H1 (cell line): ENCODE measurements at regions not wholly inside any gene's neighbourhood (a gene's known extent, or its start where the extent isn't known, plus 50 kb on each side); places are given as distances from the start of the nearest gene placed in this dataset.

Source experiments
- CTCF ChIA-PET: fragments of 300-600 bp; sonication (Branson Sonifier 250); formaldehyde crosslinking; loops from one replicate; lab custom pipeline; 2021; ENCODE audit not compliant: partially characterized antibody; lab: Charles Lee
- POLR2A ChIA-PET: fragments of 300-600 bp; sonication (Branson Sonifier 250); formaldehyde crosslinking; loops from one replicate; lab custom pipeline; 2021; ENCODE audit warnings: inconsistent platforms; ENCODE audit not compliant: partially characterized antibody; lab: Charles Lee
- DNase-seq, 2 experiments: peaks; one replicate each; pipeline versions ENCODE4 v3.0.0 to v3.0.0-alpha.2; 2010 to 2022; ENCODE audit warnings: low spot score in 2 of 2, low read depth in 1 of 2, mixed read lengths in 1 of 2
- FAIRE-seq: peaks from 2 replicates; lab custom pipeline; 2011; peaks lifted over from hg19 to GRCh38; lab: Jason Lieb, UNC
- H2AFZ ChIP-seq: 2 replicates; pipeline ENCODE4 v1.8.1; 2012; ENCODE audit warnings: low read length, inconsistent platforms
- H2AK5ac ChIP-seq: 2 replicates; pipeline ENCODE4 v1.6.1; 2013; ENCODE audit warnings: low read depth, low read length
- H2BK120ac ChIP-seq: replicated peaks from 2 replicates; pipeline ENCODE3; 2013; ENCODE audit warnings: low read depth, low read length, inconsistent platforms
- H2BK12ac ChIP-seq: 2 replicates; pipeline ENCODE4 v1.6.1; 2013; ENCODE audit warnings: low read depth, low read length
- H2BK15ac ChIP-seq: 2 replicates; pipeline ENCODE4 v1.6.1; 2013; ENCODE audit warnings: low read length
- H2BK20ac ChIP-seq: 2 replicates; pipeline ENCODE4 v1.6.1; 2013; ENCODE audit warnings: low read length
- H2BK5ac ChIP-seq: 2 replicates; pipeline ENCODE4 v1.6.1; 2013; ENCODE audit warnings: low read depth, low read length
- H3K14ac ChIP-seq: 2 replicates; pipeline ENCODE4 v1.6.1; 2013; ENCODE audit warnings: inconsistent platforms; ENCODE audit not compliant: insufficient read length
- H3K18ac ChIP-seq: 2 replicates; pipeline ENCODE4 v1.6.1; 2013; ENCODE audit warnings: low read length; ENCODE audit errors: extremely low read depth
- H3K23ac ChIP-seq: 2 replicates; pipeline ENCODE4 v1.6.1; 2013; ENCODE audit warnings: inconsistent platforms; ENCODE audit not compliant: insufficient read length
- H3K23me2 ChIP-seq: 2 replicates; pipeline ENCODE4 v1.6.1; 2013; ENCODE audit warnings: low read depth, low read length
- H3K27ac ChIP-seq: 2 replicates; pipeline ENCODE4 v1.6.1; 2011; ENCODE audit warnings: low read depth, low read length, inconsistent platforms
- H3K27me3 ChIP-seq, 4 experiments: replicated peaks in 1 of 4; 1 replicate in 1 of 4; 2 replicates in 3 of 4; pipeline versions ENCODE4 v1.6.1 to v1.8.1; 2011 to 2013; ENCODE audit warnings: low read length in 3 of 4, mild to moderate bottlenecking in 3 of 4, inconsistent platforms in 2 of 4, mixed read lengths in 2 of 4, moderate library complexity in 1 of 4; ENCODE audit not compliant: control insufficient read depth in 3 of 4, insufficient read depth in 3 of 4; ENCODE audit errors: extremely low read depth in 1 of 4
- H3K36me3 ChIP-seq, 4 experiments: 2 replicates each; pipeline versions ENCODE4 v1.6.1 to v1.8.1; 2011 to 2013; ENCODE audit warnings: mild to moderate bottlenecking in 4 of 4, low read length in 3 of 4, moderate library complexity in 2 of 4, control low read depth in 1 of 4, inconsistent platforms in 1 of 4; ENCODE audit not compliant: insufficient read depth in 4 of 4, control insufficient read depth in 2 of 4
- H3K4ac ChIP-seq: replicated peaks from 2 replicates; pipeline ENCODE3; 2013; ENCODE audit warnings: low read length, low read depth, mixed read lengths, inconsistent platforms; ENCODE audit not compliant: insufficient read length
- H3K4me1 ChIP-seq, 4 experiments: replicated peaks in 1 of 4; 1 replicate in 1 of 4; 2 replicates in 3 of 4; pipeline versions ENCODE4 v1.6.1 to v1.8.1; 2011 to 2013; ENCODE audit warnings: low read length in 3 of 4, inconsistent platforms in 2 of 4, mixed read lengths in 1 of 4; ENCODE audit not compliant: insufficient read depth in 4 of 4, control insufficient read depth in 3 of 4
- H3K4me2 ChIP-seq, 2 experiments: 2 replicates each; pipeline versions ENCODE4 v1.6.1 to v1.8.1; 2011 to 2013; ENCODE audit warnings: low read depth in 2 of 2, low read length in 2 of 2, control low read depth in 1 of 2, inconsistent platforms in 1 of 2, mild to moderate bottlenecking in 1 of 2; ENCODE audit not compliant: insufficient read depth in 1 of 2
- H3K4me3 ChIP-seq, 4 experiments: fragments of 200-600, 300-600 bp in 1 of 4; sonication (generic), shearing (Covaris generic), sonication (Bioruptor Twin) in 1 of 4; 2 replicates each; pipeline versions ENCODE4 v1.5.1 to v1.8.1; 2011 to 2016; ENCODE audit warnings: low read length in 4 of 4, low read depth in 3 of 4, control low read depth in 2 of 4, inconsistent platforms in 2 of 4, mild to moderate bottlenecking in 2 of 4, mixed read lengths in 1 of 4, moderate library complexity in 1 of 4; ENCODE audit not compliant: insufficient read depth in 2 of 4; ENCODE audit errors: extremely low read depth in 1 of 4
- H3K56ac ChIP-seq: replicated peaks from 2 replicates; pipeline ENCODE3; 2013; ENCODE audit warnings: low read depth, mild to moderate bottlenecking, mixed read lengths, low read length, inconsistent platforms; ENCODE audit not compliant: insufficient read length
- H3K79me1 ChIP-seq: 2 replicates; pipeline ENCODE4 v1.6.1; 2013; ENCODE audit warnings: low read depth, low read length, control low read depth
- H3K79me2 ChIP-seq, 2 experiments: 2 replicates each; pipeline versions ENCODE4 v1.6.1 to v1.8.1; 2012 to 2013; ENCODE audit warnings: low read length in 2 of 2, mild to moderate bottlenecking in 2 of 2, inconsistent platforms in 1 of 2; ENCODE audit not compliant: insufficient read depth in 2 of 2, control insufficient read depth in 1 of 2
- H3K9ac ChIP-seq, 4 experiments: replicated peaks in 1 of 4; 1 replicate in 1 of 4; 2 replicates in 3 of 4; pipeline versions ENCODE4 v1.6.1 to v1.8.1; 2011 to 2013; ENCODE audit warnings: low read depth in 3 of 4, low read length in 3 of 4, control low read depth in 2 of 4, mild to moderate bottlenecking in 2 of 4, moderate library complexity in 2 of 4, inconsistent platforms in 1 of 4; ENCODE audit errors: extremely low read depth in 1 of 4
- H3K9me3 ChIP-seq, 2 experiments: 2 replicates each; pipeline versions ENCODE4 v1.6.1 to v1.8.1; 2012 to 2013; ENCODE audit warnings: mild to moderate bottlenecking in 2 of 2, moderate library complexity in 2 of 2, control low read depth in 1 of 2, inconsistent platforms in 1 of 2, low read depth in 1 of 2, low read length in 1 of 2, mixed read lengths in 1 of 2; ENCODE audit not compliant: insufficient read depth in 2 of 2
- H4K20me1 ChIP-seq, 2 experiments: replicated peaks in 1 of 2; 2 replicates each; pipeline versions ENCODE3 to v1.8.1; 2011 to 2013; ENCODE audit warnings: inconsistent platforms in 2 of 2, low read length in 2 of 2, mild to moderate bottlenecking in 1 of 2; ENCODE audit not compliant: insufficient read depth in 2 of 2, control insufficient read depth in 1 of 2
- H4K5ac ChIP-seq: 2 replicates; pipeline ENCODE4 v1.6.1; 2013; ENCODE audit warnings: low read length, low read depth, mixed read lengths, inconsistent platforms; ENCODE audit not compliant: insufficient read length
- H4K8ac ChIP-seq: 2 replicates; pipeline ENCODE4 v1.8.0; 2013; ENCODE audit warnings: mild to moderate bottlenecking, moderate library complexity, low read length, inconsistent platforms; ENCODE audit not compliant: insufficient read depth; ENCODE audit errors: extremely low read depth
- H4K91ac ChIP-seq: replicated peaks from 2 replicates; pipeline ENCODE3; 2013; ENCODE audit warnings: low read length, mixed read lengths, inconsistent platforms; ENCODE audit not compliant: insufficient read length
- BRCA1 ChIP-seq: IDR thresholded peaks from 2 replicates; pipeline ENCODE4 v1.6.1; 2012; ENCODE audit warnings: low read depth, low read length, improper control_type of control experiment
- EGR1 ChIP-seq: IDR thresholded peaks from 2 replicates; pipeline ENCODE4 v1.6.1; 2011; ENCODE audit warnings: low read depth, low read length, borderline replicate concordance
- EP300 ChIP-seq, 2 experiments: IDR thresholded peaks; 1 replicate in 1 of 2; 2 replicates in 1 of 2; pipeline ENCODE4 v1.6.1; 2011 to 2012; ENCODE audit warnings: low read depth in 2 of 2, low read length in 2 of 2, mild to moderate bottlenecking in 2 of 2, borderline replicate concordance in 1 of 2, inconsistent platforms in 1 of 2, moderate library complexity in 1 of 2
- EZH2 ChIP-seq: fragments of 200-600 bp; sonication (generic); IDR thresholded peaks from 2 replicates; pipeline ENCODE4 v1.7.1; 2012; ENCODE audit warnings: low read depth, mild to moderate bottlenecking, moderate library complexity, low read length, inconsistent platforms; ENCODE audit not compliant: severe bottlenecking
- KDM1A ChIP-seq: fragments of 200-600, 300-600 bp; sonication (generic); IDR thresholded peaks from 2 replicates; pipeline ENCODE4 v1.7.1; 2016; ENCODE audit warnings: mild to moderate bottlenecking, low read length, borderline replicate concordance
- POLR2AphosphoS5 ChIP-seq: IDR thresholded peaks from 2 replicates; pipeline ENCODE4 v1.6.1; 2011; ENCODE audit warnings: low read depth, low read length
- RFX5 ChIP-seq: IDR thresholded peaks from 2 replicates; pipeline ENCODE4 v1.6.1; 2011; ENCODE audit warnings: low read depth, low read length, improper control_type of control experiment, borderline replicate concordance
- RXRA ChIP-seq: IDR thresholded peaks from 2 replicates; pipeline ENCODE4 v1.6.1; 2011; ENCODE audit warnings: low read depth, mild to moderate bottlenecking, low read length, moderate library complexity; ENCODE audit not compliant: insufficient read depth
- SUZ12 ChIP-seq: fragments of 200-600 bp; sonication (generic); IDR thresholded peaks from 2 replicates; pipeline ENCODE4 v1.6.1; 2012; ENCODE audit warnings: mild to moderate bottlenecking, inconsistent platforms, low read length, moderate library complexity, mixed read lengths
- TAF7 ChIP-seq: optimal IDR thresholded peaks from 2 replicates; pipeline ENCODE3; 2011; ENCODE audit warnings: low read depth, mild to moderate bottlenecking, inconsistent platforms, low read length, moderate library complexity, borderline replicate concordance
- TBP ChIP-seq: IDR thresholded peaks from 2 replicates; pipeline ENCODE4 v1.6.1; 2011; ENCODE audit warnings: low read depth, low read length, improper control_type of control experiment
- WGBS, 2 experiments: shearing (Covaris generic) in 1 of 2; methylation state at CpG; one replicate each; pipeline versions ENCODE4 v1.1.6 to v1.1.7; 2013 to 2015; ENCODE audit warnings: low lambda C conversion rate in 2 of 2, mixed read lengths in 2 of 2, inconsistent platforms in 1 of 2, low coverage in 1 of 2, missing lambda C conversion rate in 1 of 2; ENCODE audit not compliant: insufficient replicate concordance in 2 of 2, insufficient coverage in 1 of 2, insufficient read length in 1 of 2; ENCODE audit errors: extremely low coverage in 1 of 2, missing lambda C conversion rate in 1 of 2; 5-methylcytosine and 5-hydroxymethylcytosine counted together
- TF ChIP-seq, protein P1 (sequence below), 3 experiments: IDR thresholded peaks; 1 replicate in 2 of 3; 2 replicates in 1 of 3; pipeline versions ENCODE4 v1.5.1 to v1.6.1; 2011; ENCODE audit warnings: low read length in 3 of 3, mild to moderate bottlenecking in 3 of 3, inconsistent platforms in 2 of 3, low read depth in 1 of 3, moderate library complexity in 1 of 3; ENCODE audit not compliant: insufficient read depth in 1 of 3; ENCODE audit errors: control extremely low read depth in 1 of 3

DNA sequence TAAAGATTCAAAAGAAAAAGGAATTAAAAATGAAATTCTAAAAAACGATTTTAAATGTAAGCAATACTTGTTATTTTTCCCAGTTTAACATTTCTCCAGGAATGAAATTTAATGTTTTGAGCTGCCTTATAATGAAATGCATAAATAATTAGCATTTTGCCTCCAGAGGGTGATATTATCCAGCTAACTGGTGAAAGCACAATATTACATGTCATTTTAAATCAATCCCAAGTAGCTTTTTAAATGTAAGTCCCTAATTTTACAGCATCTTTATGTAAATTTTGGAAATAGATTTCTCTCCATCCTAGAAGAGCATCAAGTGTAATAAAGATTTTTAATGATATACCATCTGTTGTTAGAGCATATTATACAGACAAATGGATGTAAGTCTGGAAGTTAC, 139.1 kb upstream of the P2RY1 start:
- H2BK20ac ChIP-seq, result no peak overlapping the region
- ChIA-PET CTCF (interaction anchor here (0.8 kb wide), 1 partner anchor 82 kb away, joined by 3 read pairs; no protein-coding TSS in a partner anchor), POLR2A (no interaction called here)
- no peaks in the 10 kb centered on the region for H3K9me3 ChIP-seq
- no peaks in the 10 kb centered on the region for H3K4me1 ChIP-seq
- H4K91ac ChIP-seq, result no peak overlapping the region
- no peak overlapping the region for H2AFZ ChIP-seq
- H3K27ac ChIP-seq, result no peak overlapping the region
- H3K18ac ChIP-seq, result no peak overlapping the region
- WGBS, 2 experiments, result 78% methylated on average over 1 of the region's 1 CpG; no CpG with 5 or more reads in 1 of the 2 experiments
- FAIRE-seq, result no peak
- no peaks in the 10 kb centered on the region for H3K23me2 ChIP-seq
- H3K4me3 ChIP-seq, result no peak overlapping the region
- no peak for DNase-seq
- H2BK5ac ChIP-seq, result no peak overlapping the region
- H3K4me2 ChIP-seq, result no peak overlapping the region
- no peak overlapping the region for H2BK120ac ChIP-seq
- no peaks in the 10 kb centered on the region for H4K20me1 ChIP-seq
- no peaks in the 10 kb centered on the region for H3K36me3 ChIP-seq
- H3K56ac ChIP-seq, result no peak overlapping the region
- no peak overlapping the region for H2BK15ac ChIP-seq
- H3K27me3 ChIP-seq, result no peaks in the 10 kb centered on the region
- H2AK5ac ChIP-seq, result no peak overlapping the region
- no peak overlapping the region for H2BK12ac ChIP-seq
- no peaks in the 10 kb centered on the region for H3K79me2 ChIP-seq
- H4K8ac ChIP-seq, result no peak overlapping the region
- no peak overlapping the region for H3K14ac ChIP-seq
- no peaks in the 10 kb centered on the region for H3K79me1 ChIP-seq
- H3K9ac ChIP-seq, result no peak overlapping the region
- H3K4ac ChIP-seq, result no peak overlapping the region
- H3K23ac ChIP-seq, result no peak overlapping the region
- H4K5ac ChIP-seq, result no peak overlapping the region
- no peak for TF ChIP-seq SUZ12
- TF ChIP-seq KDM1A, result no peak
- TF ChIP-seq EGR1, result no peak
- TF ChIP-seq TBP, result no peak
- no peak for TF ChIP-seq RXRA
- no peak for TF ChIP-seq POLR2AphosphoS5
- no peak for TF ChIP-seq BRCA1
- no peak for TF ChIP-seq EZH2
- no peak for TF ChIP-seq EP300 (IDR thresholded peaks at IDR 0.05; ENCODE audit: borderline replicate concordance in 1 of 2, low read depth in 2 of 2, low read length in 2 of 2)
- no peak for TF ChIP-seq RFX5
- TF ChIP-seq, protein P1, sequence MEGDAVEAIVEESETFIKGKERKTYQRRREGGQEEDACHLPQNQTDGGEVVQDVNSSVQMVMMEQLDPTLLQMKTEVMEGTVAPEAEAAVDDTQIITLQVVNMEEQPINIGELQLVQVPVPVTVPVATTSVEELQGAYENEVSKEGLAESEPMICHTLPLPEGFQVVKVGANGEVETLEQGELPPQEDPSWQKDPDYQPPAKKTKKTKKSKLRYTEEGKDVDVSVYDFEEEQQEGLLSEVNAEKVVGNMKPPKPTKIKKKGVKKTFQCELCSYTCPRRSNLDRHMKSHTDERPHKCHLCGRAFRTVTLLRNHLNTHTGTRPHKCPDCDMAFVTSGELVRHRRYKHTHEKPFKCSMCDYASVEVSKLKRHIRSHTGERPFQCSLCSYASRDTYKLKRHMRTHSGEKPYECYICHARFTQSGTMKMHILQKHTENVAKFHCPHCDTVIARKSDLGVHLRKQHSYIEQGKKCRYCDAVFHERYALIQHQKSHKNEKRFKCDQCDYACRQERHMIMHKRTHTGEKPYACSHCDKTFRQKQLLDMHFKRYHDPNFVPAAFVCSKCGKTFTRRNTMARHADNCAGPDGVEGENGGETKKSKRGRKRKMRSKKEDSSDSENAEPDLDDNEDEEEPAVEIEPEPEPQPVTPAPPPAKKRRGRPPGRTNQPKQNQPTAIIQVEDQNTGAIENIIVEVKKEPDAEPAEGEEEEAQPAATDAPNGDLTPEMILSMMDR (IDR thresholded peaks at IDR 0.05; ENCODE audit: control extremely low read depth in 1 of 3, insufficient read depth in 1 of 3, low read depth in 1 of 3, low read length in 3 of 3), result no peak
- TF ChIP-seq TAF7, result no peak
